Left lung (tissue), 4 donors: ENCODE measurements at regions not wholly inside any gene's neighbourhood (a gene's known extent, or its start where the extent isn't known, plus 50 kb on each side); places are given as distances from the start of the nearest gene placed in this dataset.

ENCODE experiments used
- ATAC-seq: fragments of 200-7000 bp; cut with Tn5 transposase; one replicate; pipeline ENCODE4 v1.9.1; 2020; ENCODE audit warnings: moderate library complexity
- DNase-seq, 4 donors: peaks; one replicate each; pipeline ENCODE4 v3.0.0-alpha.2; 2013 to 2020
- H3K27ac ChIP-seq, 2 donors: fragments of 200-600 bp; sonication (generic) in 1 of 2; one replicate each; pipeline versions ENCODE4 v1.5.0 to v1.8.0; 2020 to 2021
- H3K27me3 ChIP-seq, 2 donors: fragments of 200-600 bp; sonication (generic) in 1 of 2; one replicate each; pipeline versions ENCODE4 v1.5.0 to v1.8.0; 2020 to 2021
- H3K36me3 ChIP-seq, 2 donors: fragments of 200-600 bp; sonication (generic) in 1 of 2; one replicate each; pipeline versions ENCODE4 v1.5.0 to v1.8.0; 2020 to 2021
- H3K4me1 ChIP-seq, 2 donors: fragments of 200-600 bp; one replicate each; pipeline ENCODE4 v1.8.0; 2021
- H3K4me3 ChIP-seq, 2 donors: fragments of 200-600 bp; sonication (generic) in 1 of 2; one replicate each; pipeline versions ENCODE4 v1.5.0 to v1.8.0; 2020 to 2021; ENCODE audit warnings: mild to moderate bottlenecking in 1 of 2
- H3K9me3 ChIP-seq, 2 donors: fragments of 200-600 bp; sonication (generic) in 1 of 2; one replicate each; pipeline versions ENCODE4 v1.5.0 to v1.8.0; 2020 to 2021
- intact Hi-C, 2 donors: fragments of 100-400 bp; cut with DNase I; formaldehyde crosslinking; loops; one replicate each; pipeline versions ENCODE4 v1.11.2 to v1.14.2; 2022
- TF ChIP-seq, protein P1 (sequence below), 2 donors: fragments of 200-600 bp; sonication (generic) in 1 of 2; IDR thresholded peaks; one replicate each; pipeline versions ENCODE4 v1.5.0 to v1.8.0; 2021; ENCODE audit warnings: antibody characterized with exemption in 2 of 2
- donor health status: DM: no; HTN: yes; CAD: no.
- donor health status: DM: no; HTN: no; CAD: no.

DNA sequence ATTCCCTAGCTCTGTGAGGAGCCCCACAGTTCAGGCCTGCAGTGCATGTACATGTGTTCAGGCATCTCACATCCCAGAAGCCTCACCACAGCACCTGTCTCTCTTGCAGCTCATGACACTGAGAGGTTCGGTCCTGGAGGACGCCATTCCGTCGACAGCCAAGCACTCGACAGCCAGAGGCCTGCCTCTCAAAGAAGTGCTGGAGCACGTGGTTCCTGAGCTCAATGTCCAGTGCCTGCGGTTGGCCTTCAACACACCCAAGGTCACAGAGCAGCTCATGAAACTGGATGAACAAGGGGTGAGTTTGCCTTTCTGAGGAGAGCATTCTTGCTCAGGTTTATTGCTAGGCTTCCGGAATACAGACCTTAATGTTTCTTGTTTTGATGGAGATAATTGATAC is 308.3 kb upstream of the RGS6 start:
- TF ChIP-seq, protein P1, sequence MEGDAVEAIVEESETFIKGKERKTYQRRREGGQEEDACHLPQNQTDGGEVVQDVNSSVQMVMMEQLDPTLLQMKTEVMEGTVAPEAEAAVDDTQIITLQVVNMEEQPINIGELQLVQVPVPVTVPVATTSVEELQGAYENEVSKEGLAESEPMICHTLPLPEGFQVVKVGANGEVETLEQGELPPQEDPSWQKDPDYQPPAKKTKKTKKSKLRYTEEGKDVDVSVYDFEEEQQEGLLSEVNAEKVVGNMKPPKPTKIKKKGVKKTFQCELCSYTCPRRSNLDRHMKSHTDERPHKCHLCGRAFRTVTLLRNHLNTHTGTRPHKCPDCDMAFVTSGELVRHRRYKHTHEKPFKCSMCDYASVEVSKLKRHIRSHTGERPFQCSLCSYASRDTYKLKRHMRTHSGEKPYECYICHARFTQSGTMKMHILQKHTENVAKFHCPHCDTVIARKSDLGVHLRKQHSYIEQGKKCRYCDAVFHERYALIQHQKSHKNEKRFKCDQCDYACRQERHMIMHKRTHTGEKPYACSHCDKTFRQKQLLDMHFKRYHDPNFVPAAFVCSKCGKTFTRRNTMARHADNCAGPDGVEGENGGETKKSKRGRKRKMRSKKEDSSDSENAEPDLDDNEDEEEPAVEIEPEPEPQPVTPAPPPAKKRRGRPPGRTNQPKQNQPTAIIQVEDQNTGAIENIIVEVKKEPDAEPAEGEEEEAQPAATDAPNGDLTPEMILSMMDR (IDR thresholded peaks at IDR 0.05) = no peak
- intact Hi-C loops = no loop called here
- no peak for ATAC-seq

DNA sequence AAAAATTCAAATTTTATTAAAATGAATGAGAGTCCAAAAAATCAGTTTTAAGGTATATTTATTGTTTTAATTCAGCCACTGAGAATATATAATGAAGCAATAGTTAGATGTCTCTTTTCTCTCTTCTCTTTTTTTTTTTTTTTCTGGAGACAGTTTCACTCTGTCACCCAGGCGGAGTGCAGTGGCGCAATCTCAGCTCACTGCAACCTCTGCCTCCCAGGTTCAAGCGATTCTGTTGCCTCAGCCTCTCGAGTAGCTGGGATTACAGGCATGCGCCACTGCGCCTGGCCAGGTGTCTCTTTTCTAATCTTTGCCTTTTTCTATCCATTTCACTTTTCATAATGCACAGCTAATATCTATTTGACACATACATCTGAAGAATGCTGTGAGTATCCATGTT is 307.1 kb upstream of the RGS6 start:
- TF ChIP-seq, protein P1 (IDR thresholded peaks at IDR 0.05) = no peak
- Histone ChIP-seq H3K27me3 (no peaks in the 10 kb centered on the region), H3K4me1 (no peaks in the 10 kb centered on the region), H3K9me3 (no peaks in the 10 kb centered on the region), H3K27ac (no peak overlapping the region), H3K36me3 (peaks cover 0 to 6% of the 10 kb centered on the region in 2 donors), H3K4me3 (no peak overlapping the region)
- intact Hi-C loops = no loop called here
- DNase-seq (no peak), ATAC-seq (no peak)

More for the DNA sequence above, 308.3 kb upstream of the RGS6 start:
- H3K27ac ChIP-seq = no peak overlapping the region
- H3K27me3 ChIP-seq = no peaks in the 10 kb centered on the region
- DNase-seq = no peak
- H3K36me3 ChIP-seq = peaks cover 0 to 6% of the 10 kb centered on the region in 2 donors
- no peak overlapping the region for H3K4me3 ChIP-seq
- no peaks in the 10 kb centered on the region for H3K4me1 ChIP-seq
- no peaks in the 10 kb centered on the region for H3K9me3 ChIP-seq

DNA sequence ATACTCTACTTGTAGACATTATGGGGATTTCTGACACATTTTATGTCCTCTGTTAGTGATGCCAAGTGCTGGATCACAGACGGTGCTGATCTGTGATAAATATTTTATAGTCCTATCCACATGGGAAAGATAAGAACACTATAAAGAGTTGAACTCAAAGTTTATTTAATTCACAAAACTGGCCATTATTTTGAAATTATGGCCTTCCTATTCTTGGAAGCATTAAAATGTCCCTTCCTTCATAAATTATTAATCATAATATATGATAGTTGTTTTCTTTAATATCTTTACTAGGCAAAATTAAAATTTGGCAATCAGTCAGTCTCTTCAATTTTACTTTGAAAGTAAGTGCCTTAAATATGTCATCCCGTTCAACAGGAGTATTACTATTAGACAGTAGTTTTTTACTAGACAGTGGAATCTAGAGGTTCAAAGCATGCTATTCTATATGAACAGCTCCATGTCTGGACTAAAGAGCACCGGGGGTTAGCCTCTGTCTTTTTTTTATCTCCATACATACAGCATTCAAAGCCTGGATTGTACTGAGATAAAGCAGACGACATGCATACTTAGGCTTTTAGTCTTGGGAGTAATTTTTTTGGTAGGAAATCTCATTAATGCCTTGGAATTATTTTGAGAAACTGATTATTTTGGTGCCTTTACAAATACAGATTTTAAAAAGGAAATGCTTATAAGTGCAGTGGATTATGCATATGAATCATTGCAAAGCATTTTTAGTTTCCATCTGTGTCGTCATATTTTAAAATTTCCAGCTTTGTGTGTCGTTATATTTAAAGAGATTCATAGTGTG is 306.1 kb upstream of the RGS6 start:
- TF ChIP-seq, protein P1 (IDR thresholded peaks at IDR 0.05) = no peak
- Histone ChIP-seq H3K36me3 (peaks cover 0 to 6% of the 10 kb centered on the region in 2 donors), H3K4me1 (no peaks in the 10 kb centered on the region), H3K27ac (no peak overlapping the region), H3K9me3 (no peaks in the 10 kb centered on the region), H3K4me3 (no peak overlapping the region), H3K27me3 (no peaks in the 10 kb centered on the region)
- ATAC-seq = no peak
- no peak for DNase-seq
- intact Hi-C loops = no loop called here

DNA sequence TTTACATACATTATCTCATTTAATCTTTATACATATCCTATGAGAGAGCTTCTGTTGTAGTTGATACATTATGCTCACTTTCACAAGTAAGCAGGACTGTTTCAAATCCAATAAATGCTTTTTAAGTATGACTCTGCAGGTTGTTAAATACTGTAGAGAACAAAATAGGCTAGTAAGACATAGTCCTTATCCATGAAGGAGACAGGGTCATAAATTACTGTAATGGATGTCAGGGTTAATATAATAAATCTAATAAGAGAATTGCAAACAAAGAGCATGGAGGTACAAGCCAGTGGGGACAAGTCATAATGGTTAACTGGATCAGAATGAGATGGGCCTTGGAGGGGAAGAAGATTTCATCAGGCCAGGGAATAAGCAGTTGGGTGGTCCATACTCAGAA is 303.8 kb upstream of the RGS6 start:
- Histone ChIP-seq H3K4me3 (no peak overlapping the region), H3K9me3 (no peaks in the 10 kb centered on the region), H3K27ac (no peak overlapping the region), H3K27me3 (no peaks in the 10 kb centered on the region), H3K4me1 (no peaks in the 10 kb centered on the region), H3K36me3 (peaks cover 0 to 6% of the 10 kb centered on the region in 2 donors)
- no peak for DNase-seq
- ATAC-seq = no peak
- intact Hi-C loops = no loop called here
- TF ChIP-seq, protein P1 (IDR thresholded peaks at IDR 0.05) = no peak

DNA sequence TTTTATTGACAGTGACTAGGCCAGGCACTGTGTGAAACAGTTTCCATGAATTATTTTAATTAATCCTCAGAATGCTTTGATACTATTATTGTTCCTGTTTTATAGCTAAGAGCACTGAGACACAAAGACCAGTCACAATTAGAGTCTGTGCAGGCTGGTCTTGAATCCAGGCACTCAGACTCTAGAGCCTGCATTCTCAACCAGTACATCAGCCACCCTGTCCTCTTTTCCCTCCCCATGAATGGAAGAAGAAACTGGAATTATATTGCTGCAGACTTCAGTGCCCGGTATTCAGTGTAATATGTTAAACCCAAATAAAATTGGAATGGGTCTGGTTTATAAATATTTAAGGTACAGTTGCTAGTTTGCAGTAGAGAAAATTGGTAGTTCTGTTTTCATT is 303.0 kb upstream of the RGS6 start:
- Histone ChIP-seq H3K9me3 (peaks cover 0 to 5% of the 10 kb centered on the region in 2 donors), H3K27ac (no peak overlapping the region), H3K36me3 (no peaks in the 10 kb centered on the region), H3K27me3 (no peaks in the 10 kb centered on the region), H3K4me1 (no peaks in the 10 kb centered on the region), H3K4me3 (no peak overlapping the region)
- ATAC-seq (no peak), DNase-seq (no peak)
- intact Hi-C loops = no loop called here
- TF ChIP-seq, protein P1 (IDR thresholded peaks at IDR 0.05) = no peak
